ENCODE measurements at regions not wholly inside any gene's neighbourhood (a gene's known extent, or its start where the extent isn't known, plus 50 kb on each side); places are given as distances from the start of the nearest gene placed in this dataset.

DNA sequence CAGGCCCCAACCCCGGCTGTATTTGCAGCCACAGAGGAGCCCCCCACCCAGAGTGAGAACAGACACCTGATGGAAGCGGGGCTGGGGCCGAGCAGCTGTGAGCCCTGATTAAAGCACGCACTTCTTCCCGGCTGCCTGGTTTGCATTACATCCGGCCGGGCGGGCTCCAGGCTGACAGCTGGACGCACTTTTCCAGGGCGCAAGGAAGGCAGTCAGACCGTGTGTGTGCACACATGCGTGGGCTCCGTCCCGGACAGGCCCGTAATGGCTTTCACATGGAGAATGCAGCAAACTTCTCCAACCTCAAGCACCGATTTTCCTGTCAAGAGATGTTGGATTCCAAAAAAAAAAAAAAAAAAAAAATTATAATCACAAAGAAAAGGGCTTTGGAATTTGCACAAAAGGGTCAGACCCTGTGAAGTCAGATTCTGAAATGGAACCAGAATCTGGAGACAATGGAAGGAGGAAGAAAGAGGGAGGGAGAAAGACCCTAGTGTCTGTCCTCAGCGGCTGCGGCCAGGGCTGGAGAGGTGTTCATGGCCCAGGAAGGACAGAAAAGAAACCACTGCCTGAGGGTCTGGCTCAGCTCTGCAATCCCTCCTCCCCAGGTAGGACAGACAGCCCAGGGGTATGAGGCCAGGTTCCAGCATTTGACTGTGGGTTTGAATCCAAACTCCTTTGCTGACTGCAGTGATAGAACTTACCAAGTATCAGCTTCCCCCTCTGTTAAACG, 365.5 kb downstream of the MN1 start:
- no peaks in the 10 kb centered on the region for H3K23me2 ChIP-seq (ENCODE audit: insufficient read length, low read depth, low read length, poor library complexity, severe bottlenecking)
- H3K4me3 Mint-ChIP-seq = no peak overlapping the region
- TF ChIP-seq, protein P1, sequence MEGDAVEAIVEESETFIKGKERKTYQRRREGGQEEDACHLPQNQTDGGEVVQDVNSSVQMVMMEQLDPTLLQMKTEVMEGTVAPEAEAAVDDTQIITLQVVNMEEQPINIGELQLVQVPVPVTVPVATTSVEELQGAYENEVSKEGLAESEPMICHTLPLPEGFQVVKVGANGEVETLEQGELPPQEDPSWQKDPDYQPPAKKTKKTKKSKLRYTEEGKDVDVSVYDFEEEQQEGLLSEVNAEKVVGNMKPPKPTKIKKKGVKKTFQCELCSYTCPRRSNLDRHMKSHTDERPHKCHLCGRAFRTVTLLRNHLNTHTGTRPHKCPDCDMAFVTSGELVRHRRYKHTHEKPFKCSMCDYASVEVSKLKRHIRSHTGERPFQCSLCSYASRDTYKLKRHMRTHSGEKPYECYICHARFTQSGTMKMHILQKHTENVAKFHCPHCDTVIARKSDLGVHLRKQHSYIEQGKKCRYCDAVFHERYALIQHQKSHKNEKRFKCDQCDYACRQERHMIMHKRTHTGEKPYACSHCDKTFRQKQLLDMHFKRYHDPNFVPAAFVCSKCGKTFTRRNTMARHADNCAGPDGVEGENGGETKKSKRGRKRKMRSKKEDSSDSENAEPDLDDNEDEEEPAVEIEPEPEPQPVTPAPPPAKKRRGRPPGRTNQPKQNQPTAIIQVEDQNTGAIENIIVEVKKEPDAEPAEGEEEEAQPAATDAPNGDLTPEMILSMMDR (conservative IDR thresholded peaks at IDR 0.05) = no peak

More for the DNA sequence above, 365.5 kb downstream of the MN1 start:
- no peak for DNase-seq
- no peak overlapping the region for H4K91ac ChIP-seq (ENCODE audit: insufficient read length, low read depth, low read length)
- H3K18ac ChIP-seq (ENCODE audit: insufficient read length, low read depth, low read length) = no peak overlapping the region
- H3K4ac ChIP-seq (ENCODE audit: low read depth, low read length) = no peak overlapping the region
- H4K20me1 ChIP-seq (ENCODE audit: control insufficient read depth, insufficient read depth, insufficient read length) = peaks cover 7% of the 10 kb centered on the region
- H3K23ac ChIP-seq (ENCODE audit: insufficient read length, low read depth, low read length) = no peak overlapping the region
- H3K79me2 ChIP-seq (ENCODE audit: insufficient read depth, low read length) = no peaks in the 10 kb centered on the region
- no peak overlapping the region for H3K27ac ChIP-seq (ENCODE audit: insufficient read length, low read depth, low read length)
- H2BK15ac ChIP-seq (ENCODE audit: low read depth, low read length) = no peak overlapping the region
- no peak overlapping the region for H4K8ac ChIP-seq (replicated peaks; ENCODE audit: insufficient read length, low read depth, low read length)
- no peaks in the 10 kb centered on the region for H3K9me3 ChIP-seq (ENCODE audit: control insufficient read depth, low read depth, low read length)
- no peak overlapping the region for H2AFZ ChIP-seq (ENCODE audit: low read length)
- no peak overlapping the region for H3K9ac ChIP-seq (ENCODE audit: extremely low read depth, insufficient read length, low read length)
- H3T11ph ChIP-seq (ENCODE audit: low read length) = no peak overlapping the region
- H3K56ac ChIP-seq (ENCODE audit: insufficient read length, low read depth, low read length) = no peak overlapping the region
- H3K79me1 ChIP-seq (ENCODE audit: insufficient read depth, low read depth, low read length, poor library complexity, severe bottlenecking) = no peaks in the 10 kb centered on the region
- no peaks in the 10 kb centered on the region for H3K27me3 ChIP-seq (ENCODE audit: insufficient read depth, low read length)
- peaks cover 0 to 12% (median 3%) of the 10 kb centered on the region in 3 experiments; a peak in 4 of 7 replicates for H3K36me3 Mint-ChIP-seq (ENCODE audit: insufficient read depth in 1 of 3, low read depth in 3 of 3)
- H3K27me3 Mint-ChIP-seq (ENCODE audit: low read depth) = peaks cover 8% of the 10 kb centered on the region
- no CpG with 5 or more reads among the region's 19 CpGs for WGBS (ENCODE audit: extremely low coverage, insufficient read length, low lambda C conversion rate)
- H4K5ac ChIP-seq (ENCODE audit: insufficient read length, low read depth, low read length) = no peak overlapping the region
- H3K4me2 ChIP-seq (ENCODE audit: insufficient read depth, insufficient read length, low read length) = no peak overlapping the region
- H3K4me1 Mint-ChIP-seq = peaks cover 30 to 51% of the 10 kb centered on the region in 2 experiments
- H2BK20ac ChIP-seq (ENCODE audit: low read depth, low read length, poor library complexity, severe bottlenecking) = no peak overlapping the region
- H3K4me1 ChIP-seq (ENCODE audit: insufficient read depth, low read length) = no peaks in the 10 kb centered on the region; the same call in 1 of the 2 replicates
- peaks cover 13 to 14% of the 10 kb centered on the region in 2 experiments for H3K9me3 Mint-ChIP-seq
- H2BK120ac ChIP-seq (ENCODE audit: low read depth, low read length, poor library complexity, severe bottlenecking) = no peak overlapping the region
- H3K14ac ChIP-seq (ENCODE audit: insufficient read depth, low read length) = no peak overlapping the region; the same call in 1 of the 2 replicates
- H2AK5ac ChIP-seq (ENCODE audit: insufficient read length, low read length) = no peak overlapping the region
- no peak overlapping the region for H2BK12ac ChIP-seq (ENCODE audit: insufficient read length, low read depth, low read length)
- H3K27ac Mint-ChIP-seq = peak overlapping the region in 2 of 3 experiments; percentile 4 to 45; a peak in 1 of 7 replicates
- no peak overlapping the region for H2BK5ac ChIP-seq (ENCODE audit: insufficient read length, low read length)
